ENCODE measurements at regions not wholly inside any gene's neighbourhood (a gene's known extent, or its start where the extent isn't known, plus 50 kb on each side); places are given as distances from the start of the nearest gene placed in this dataset.

DNA sequence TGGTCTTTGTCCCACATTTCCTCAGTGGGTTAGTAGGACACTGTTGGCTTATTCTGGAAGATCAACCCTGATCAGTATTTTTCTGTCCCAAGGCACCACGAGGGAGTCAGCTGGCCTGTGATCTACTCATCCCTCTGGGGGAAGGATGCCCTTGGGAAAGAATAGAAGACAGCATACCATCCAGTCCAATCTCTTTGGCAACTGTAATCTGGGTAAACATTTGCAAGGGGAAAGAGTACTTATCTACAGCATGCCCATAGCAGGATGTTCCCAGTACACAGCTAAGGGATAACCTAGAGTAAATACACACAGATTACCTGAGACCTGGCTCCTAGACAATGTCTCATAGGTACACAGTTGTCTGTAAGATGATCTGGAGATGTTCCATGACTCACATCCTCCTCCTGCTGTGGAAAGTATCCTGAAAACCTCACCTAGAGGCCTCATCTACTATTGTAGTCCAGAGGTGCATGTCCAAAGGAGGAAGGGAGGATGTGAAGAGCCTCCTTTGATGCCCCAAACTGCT lies 134.3 kb upstream of the VWC2 start:
- Histone ChIP-seq H3K9me3 (no peaks in the 10 kb centered on the region), H3K27ac (no peak overlapping the region), H3K27me3 (no peaks in the 10 kb centered on the region), H3K36me3 (no peaks in the 10 kb centered on the region), H3K4me3 (no peak overlapping the region), H3K4me1 (ENCODE audit: insufficient read depth) (peaks cover 2% of the 10 kb centered on the region)
- WGBS, 3 donors = 68 to 84% (median 74%) methylated on average over 1 of the region's 1 CpG
- intact Hi-C loops (cut with DNase I) = no loop called here
- no peak for TF ChIP-seq EP300 (IDR thresholded peaks at IDR 0.05)
- TF ChIP-seq POLR2A (IDR thresholded peaks at IDR 0.05) = no peak
- TF ChIP-seq, protein P1, sequence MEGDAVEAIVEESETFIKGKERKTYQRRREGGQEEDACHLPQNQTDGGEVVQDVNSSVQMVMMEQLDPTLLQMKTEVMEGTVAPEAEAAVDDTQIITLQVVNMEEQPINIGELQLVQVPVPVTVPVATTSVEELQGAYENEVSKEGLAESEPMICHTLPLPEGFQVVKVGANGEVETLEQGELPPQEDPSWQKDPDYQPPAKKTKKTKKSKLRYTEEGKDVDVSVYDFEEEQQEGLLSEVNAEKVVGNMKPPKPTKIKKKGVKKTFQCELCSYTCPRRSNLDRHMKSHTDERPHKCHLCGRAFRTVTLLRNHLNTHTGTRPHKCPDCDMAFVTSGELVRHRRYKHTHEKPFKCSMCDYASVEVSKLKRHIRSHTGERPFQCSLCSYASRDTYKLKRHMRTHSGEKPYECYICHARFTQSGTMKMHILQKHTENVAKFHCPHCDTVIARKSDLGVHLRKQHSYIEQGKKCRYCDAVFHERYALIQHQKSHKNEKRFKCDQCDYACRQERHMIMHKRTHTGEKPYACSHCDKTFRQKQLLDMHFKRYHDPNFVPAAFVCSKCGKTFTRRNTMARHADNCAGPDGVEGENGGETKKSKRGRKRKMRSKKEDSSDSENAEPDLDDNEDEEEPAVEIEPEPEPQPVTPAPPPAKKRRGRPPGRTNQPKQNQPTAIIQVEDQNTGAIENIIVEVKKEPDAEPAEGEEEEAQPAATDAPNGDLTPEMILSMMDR (IDR thresholded peaks at IDR 0.05) = no peak
- DNase-seq = no peak

DNA sequence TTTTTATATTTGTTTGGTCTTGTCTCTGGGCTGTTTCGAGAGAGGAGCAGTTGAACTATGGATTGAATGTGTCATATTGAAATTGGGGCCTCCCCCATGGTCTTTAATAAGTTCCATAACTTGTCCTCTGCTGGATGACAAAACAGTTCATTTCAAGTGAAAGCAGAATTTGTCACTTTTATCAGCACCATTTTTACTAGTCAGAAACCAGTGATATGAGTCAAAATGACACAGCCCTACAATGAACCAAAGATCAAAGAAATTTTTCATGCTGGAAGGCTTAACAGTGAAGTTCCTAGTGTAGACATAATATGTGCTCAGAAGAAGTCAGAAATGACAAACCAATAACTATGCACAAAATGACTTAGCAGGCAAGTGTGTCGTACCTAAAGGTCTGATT lies 133.6 kb upstream of the VWC2 start:
- TF ChIP-seq, protein P1 (IDR thresholded peaks at IDR 0.05) = no peak
- no peak for TF ChIP-seq POLR2A (IDR thresholded peaks at IDR 0.05)
- no peak for TF ChIP-seq EP300 (IDR thresholded peaks at IDR 0.05)

DNA sequence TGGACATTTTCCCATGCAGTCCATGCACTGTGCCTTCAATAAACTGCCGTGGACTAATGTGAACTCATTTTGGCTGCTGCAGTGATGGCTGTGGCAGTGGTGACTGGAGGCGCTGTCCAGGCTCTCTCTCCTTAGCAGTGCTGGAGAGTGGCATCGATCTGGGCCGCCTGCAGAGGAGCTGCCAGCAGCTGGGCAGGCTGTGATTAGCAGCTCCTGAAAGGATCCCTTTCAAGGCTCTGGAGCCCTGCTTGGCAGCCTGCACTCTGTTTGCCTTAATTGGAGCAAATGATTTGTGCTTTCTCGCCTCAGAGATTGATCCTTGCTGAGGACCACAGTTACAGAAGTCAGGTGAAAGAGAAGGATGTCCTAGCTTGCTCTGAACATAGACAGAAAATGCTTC lies 130.1 kb upstream of the VWC2 start:
- H3K4me1 ChIP-seq (ENCODE audit: insufficient read depth) = no peaks in the 10 kb centered on the region
- no peak for DNase-seq

More for the DNA sequence above, 133.6 kb upstream of the VWC2 start:
- WGBS, 3 donors = 88 to 94% (median 91%) methylated on average over 2 of the region's 2 CpGs
- H3K9me3 ChIP-seq = no peaks in the 10 kb centered on the region
- H3K27ac ChIP-seq = no peak overlapping the region
- H3K36me3 ChIP-seq = no peaks in the 10 kb centered on the region
- no peak for DNase-seq
- no peaks in the 10 kb centered on the region for H3K27me3 ChIP-seq
- H3K4me1 ChIP-seq (ENCODE audit: insufficient read depth) = peaks cover 2% of the 10 kb centered on the region
- intact Hi-C loops (cut with DNase I) = no loop called here
- no peak overlapping the region for H3K4me3 ChIP-seq

DNA sequence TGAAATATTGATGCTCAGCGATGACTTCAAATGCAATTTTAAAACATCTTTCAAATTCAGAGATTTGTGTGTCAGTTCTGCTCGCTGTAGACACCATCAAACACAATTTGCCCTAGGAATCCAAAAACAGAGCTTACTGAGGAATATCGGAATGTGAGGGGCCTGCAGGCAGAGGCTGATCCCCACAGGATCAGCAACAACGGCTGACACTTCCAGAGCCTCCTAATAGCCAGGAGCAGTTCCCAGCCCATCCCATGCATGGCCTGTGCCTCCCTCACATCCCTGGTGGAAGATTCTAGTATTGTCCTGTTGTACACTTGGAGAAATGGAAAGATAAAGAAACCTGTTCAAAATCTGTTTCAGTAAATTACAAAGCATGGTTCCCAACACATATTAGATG lies 129.7 kb upstream of the VWC2 start:
- 88 to 91% (median 88%) methylated on average over 4 of the region's 4 CpGs for WGBS, 3 donors
- Histone ChIP-seq H3K36me3 (no peaks in the 10 kb centered on the region), H3K4me3 (no peak overlapping the region), H3K27me3 (no peaks in the 10 kb centered on the region), H3K27ac (no peak overlapping the region), H3K9me3 (no peaks in the 10 kb centered on the region), H3K4me1 (ENCODE audit: insufficient read depth) (no peaks in the 10 kb centered on the region)
- no peak for DNase-seq
- TF ChIP-seq EP300 (IDR thresholded peaks at IDR 0.05) = no peak
- TF ChIP-seq POLR2A (IDR thresholded peaks at IDR 0.05) = no peak
- TF ChIP-seq, protein P1 (IDR thresholded peaks at IDR 0.05) = no peak
- intact Hi-C loops (cut with DNase I) = no loop called here

More for the DNA sequence above, 130.1 kb upstream of the VWC2 start:
- H3K36me3 ChIP-seq = no peaks in the 10 kb centered on the region
- TF ChIP-seq, protein P1 (IDR thresholded peaks at IDR 0.05) = no peak
- TF ChIP-seq POLR2A (IDR thresholded peaks at IDR 0.05) (no peak), EP300 (IDR thresholded peaks at IDR 0.05) (no peak)
- H3K27me3 ChIP-seq = no peaks in the 10 kb centered on the region
- WGBS, 3 donors = 76 to 83% (median 81%) methylated on average over 5 of the region's 5 CpGs
- intact Hi-C loops (cut with DNase I) = no loop called here
- H3K27ac ChIP-seq = no peak overlapping the region
- no peaks in the 10 kb centered on the region for H3K9me3 ChIP-seq
- no peak overlapping the region for H3K4me3 ChIP-seq
